Loucy (cell line): ENCODE measurements at regions not wholly inside any gene's neighbourhood (a gene's known extent, or its start where the extent isn't known, plus 50 kb on each side); places are given as distances from the start of the nearest gene placed in this dataset.

Experiments
- H2AFZ ChIP-seq: fragments of 200-600 bp; sonication (generic); 2 replicates; pipeline ENCODE4 v1.6.0; 2016; ENCODE audit warnings: antibody characterized with exemption, mild to moderate bottlenecking, low read length, moderate library complexity
- H3F3A ChIP-seq: fragments of 200-600 bp; 2 replicates; pipeline ENCODE4 v1.6.0; 2016; ENCODE audit warnings: antibody characterized with exemption, low read depth, mild to moderate bottlenecking
- H3K27me3 ChIP-seq: fragments of 200-600 bp; sonication (generic); 2 replicates; pipeline ENCODE4 v1.6.1; 2014; ENCODE audit warnings: low read length, mild to moderate bottlenecking; ENCODE audit not compliant: insufficient read depth, poor library complexity, severe bottlenecking
- H3K36me3 ChIP-seq: fragments of 200-600 bp; sonication (generic); 2 replicates; pipeline ENCODE4 v1.6.1; 2016; ENCODE audit warnings: low read length; ENCODE audit not compliant: insufficient read depth
- H3K4me1 ChIP-seq: fragments of 200-600 bp; sonication (generic); 2 replicates; pipeline ENCODE4 v1.5.1; 2014; ENCODE audit warnings: low read length, mild to moderate bottlenecking; ENCODE audit not compliant: insufficient read depth, poor library complexity, severe bottlenecking
- H3K4me2 ChIP-seq: fragments of 200-600 bp; sonication (generic); 2 replicates; pipeline ENCODE4 v1.6.0; 2014; ENCODE audit warnings: antibody characterized with exemption, low read length, low read depth, mild to moderate bottlenecking; ENCODE audit not compliant: poor library complexity, severe bottlenecking
- H3K4me3 ChIP-seq: fragments of 200-600 bp; sonication (generic); 2 replicates; pipeline ENCODE4 v1.5.1; 2014; ENCODE audit warnings: low read length, mild to moderate bottlenecking, mixed read lengths; ENCODE audit not compliant: poor library complexity, severe bottlenecking
- H3K79me2 ChIP-seq: fragments of 200-600 bp; sonication (generic); 2 replicates; pipeline ENCODE4 v1.6.1; 2014; ENCODE audit warnings: low read length; ENCODE audit not compliant: insufficient read depth
- H3K9ac ChIP-seq: fragments of 200-600 bp; sonication (generic); 2 replicates; pipeline ENCODE4 v1.6.0; 2014; ENCODE audit warnings: mild to moderate bottlenecking, low read depth, low read length, moderate library complexity; ENCODE audit not compliant: poor library complexity, severe bottlenecking
- H3K9me2 ChIP-seq: fragments of 200-600 bp; sonication (generic); replicated peaks from 2 replicates; pipeline ENCODE4 v1.6.1; 2016; ENCODE audit warnings: low read depth, low read length, mixed read lengths
- H3K9me3 ChIP-seq: fragments of 200-600 bp; sonication (generic); 2 replicates; pipeline ENCODE4 v1.6.1; 2014; ENCODE audit warnings: mild to moderate bottlenecking, antibody characterized with exemption, low read length, low read depth; ENCODE audit not compliant: insufficient read depth
- H4K20me1 ChIP-seq: fragments of 200-600 bp; sonication (generic); 2 replicates; pipeline ENCODE4 v1.6.0; 2014; ENCODE audit warnings: antibody characterized with exemption, low read length, mild to moderate bottlenecking; ENCODE audit not compliant: insufficient read depth, poor library complexity, severe bottlenecking
- CTCF ChIP-seq: fragments of 200-600 bp; sonication (generic); conservative IDR thresholded peaks from 2 replicates; pipeline ENCODE4 v1.5.1; 2014; ENCODE audit warnings: mild to moderate bottlenecking, antibody characterized with exemption, low read length
- EZH2phosphoT487 ChIP-seq: fragments of 200-600 bp; IDR thresholded peaks from 2 replicates; pipeline ENCODE4 v1.6.1; 2018; ENCODE audit warnings: antibody characterized with exemption, mild to moderate bottlenecking, moderate library complexity, borderline replicate concordance

GRCh38 chr13:89708013-89708412 is 1639.5 kb upstream of the MIR17HG start:
- no peaks in the 10 kb centered on the region for H3K9me3 ChIP-seq
- H3K36me3 ChIP-seq: no peaks in the 10 kb centered on the region
- no peaks in the 10 kb centered on the region for H4K20me1 ChIP-seq
- no peak overlapping the region for H3K9ac ChIP-seq
- no peaks in the 10 kb centered on the region for H3K4me1 ChIP-seq
- H3K9me2 ChIP-seq: no peaks in the 10 kb centered on the region
- no peak overlapping the region for H3K4me3 ChIP-seq
- no peaks in the 10 kb centered on the region for H3K27me3 ChIP-seq
- H3K4me2 ChIP-seq: no peak overlapping the region
- TF ChIP-seq CTCF (no peak), EZH2phosphoT487 (no peak)
- H2AFZ ChIP-seq: no peak overlapping the region
- H3F3A ChIP-seq: no peaks in the 10 kb centered on the region
- no peaks in the 10 kb centered on the region for H3K79me2 ChIP-seq

- no peaks in the 10 kb centered on the region for H3K4me1 ChIP-seq
- no peaks in the 10 kb centered on the region for H4K20me1 ChIP-seq
- no peaks in the 10 kb centered on the region for H3F3A ChIP-seq
- H3K27me3 ChIP-seq: no peaks in the 10 kb centered on the region
- H3K4me3 ChIP-seq: no peak overlapping the region
- H3K4me2 ChIP-seq: no peak overlapping the region
- no peak overlapping the region for H3K9ac ChIP-seq
- no peaks in the 10 kb centered on the region for H3K9me2 ChIP-seq
- TF ChIP-seq EZH2phosphoT487 (no peak), CTCF (no peak)
- no peaks in the 10 kb centered on the region for H3K36me3 ChIP-seq
- no peak overlapping the region for H2AFZ ChIP-seq
- H3K9me3 ChIP-seq: no peaks in the 10 kb centered on the region
- H3K79me2 ChIP-seq: no peaks in the 10 kb centered on the region
These were observed 1626.3 kb upstream of the MIR17HG start for GRCh38 chr13:89721216-89721615.

GRCh38 chr13:89726690-89727435 is 1620.6 kb upstream of the MIR17HG start:
- H3F3A ChIP-seq: no peaks in the 10 kb centered on the region
- H3K9ac ChIP-seq: no peak overlapping the region
- no peak overlapping the region for H3K4me3 ChIP-seq
- H3K4me1 ChIP-seq: no peaks in the 10 kb centered on the region
- H3K4me2 ChIP-seq: no peak overlapping the region
- no peak overlapping the region for H2AFZ ChIP-seq
- H3K27me3 ChIP-seq: no peaks in the 10 kb centered on the region
- no peaks in the 10 kb centered on the region for H3K36me3 ChIP-seq
- H3K9me2 ChIP-seq: no peaks in the 10 kb centered on the region
- H3K9me3 ChIP-seq: no peaks in the 10 kb centered on the region
- H3K79me2 ChIP-seq: no peaks in the 10 kb centered on the region
- no peaks in the 10 kb centered on the region for H4K20me1 ChIP-seq
- no peak for TF ChIP-seq EZH2phosphoT487
- no peak for TF ChIP-seq CTCF
